Ishikawa (cell line): ENCODE measurements at regions not wholly inside any gene's neighbourhood (a gene's known extent, or its start where the extent isn't known, plus 50 kb on each side); places are given as distances from the start of the nearest gene placed in this dataset.

Experiments
- CREB1 ChIP-seq: IDR thresholded peaks from 2 replicates; pipeline ENCODE4 v1.6.1; 2012; ENCODE audit warnings: low read depth
- EP300 ChIP-seq: IDR thresholded peaks from 2 replicates; pipeline ENCODE4 v1.6.1; 2012; ENCODE audit warnings: borderline replicate concordance
- NFIC ChIP-seq: IDR thresholded peaks from 2 replicates; pipeline ENCODE4 v1.6.1; 2012
- TAF1 ChIP-seq: IDR thresholded peaks from 2 replicates; pipeline ENCODE4 v1.6.1; 2012; ENCODE audit warnings: low read depth, mild to moderate bottlenecking
- USF1 ChIP-seq: IDR thresholded peaks from 2 replicates; pipeline ENCODE4 v1.6.1; 2012
- YY1 ChIP-seq: IDR thresholded peaks from 2 replicates; pipeline ENCODE4 v1.6.1; 2012; ENCODE audit warnings: low read depth
- ZBTB7A ChIP-seq: IDR thresholded peaks from 2 replicates; pipeline ENCODE4 v1.6.1; 2012; ENCODE audit warnings: low read depth

DNA sequence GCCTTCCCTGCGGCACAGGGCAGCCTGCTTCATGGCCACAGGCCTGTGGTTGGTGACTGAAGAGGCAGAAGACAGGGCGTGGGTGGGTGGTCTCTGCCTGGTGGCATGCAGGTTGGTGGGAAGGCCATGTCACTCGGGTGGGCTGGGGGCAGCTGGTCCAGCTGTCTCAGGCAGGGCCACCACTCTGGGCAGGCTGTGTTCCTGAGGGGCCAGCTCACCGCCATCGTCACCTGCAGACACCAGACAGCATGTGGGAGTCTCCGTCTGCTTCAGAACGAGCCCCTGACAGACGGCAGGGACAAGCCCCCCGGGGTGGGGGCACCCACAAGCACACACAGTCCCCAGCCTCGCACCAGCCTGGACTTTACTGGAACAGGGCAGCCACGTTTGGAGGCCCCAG is 750.1 kb downstream of the BRD1 start:
- TF ChIP-seq CREB1: no peak
- no peak for TF ChIP-seq EP300
- no peak for TF ChIP-seq TAF1
- no peak for TF ChIP-seq YY1
- no peak for TF ChIP-seq USF1
- TF ChIP-seq ZBTB7A: no peak
- TF ChIP-seq NFIC: no peak
